Fibroblast of skin of left biceps (primary cell): ENCODE measurements at regions not wholly inside any gene's neighbourhood (a gene's known extent, or its start where the extent isn't known, plus 50 kb on each side); places are given as distances from the start of the nearest gene placed in this dataset.
"Not testable (repeated sequence)": the region's sequence is repeated elsewhere in the genome, so short reads cannot be mapped to it uniquely, and the experiment has no call there.

Experiments
- DNase-seq, 2 experiments: peaks; one replicate each; pipeline ENCODE4 v3.0.0-alpha.2; 2013; ENCODE audit warnings: low read depth in 2 of 2

DNA sequence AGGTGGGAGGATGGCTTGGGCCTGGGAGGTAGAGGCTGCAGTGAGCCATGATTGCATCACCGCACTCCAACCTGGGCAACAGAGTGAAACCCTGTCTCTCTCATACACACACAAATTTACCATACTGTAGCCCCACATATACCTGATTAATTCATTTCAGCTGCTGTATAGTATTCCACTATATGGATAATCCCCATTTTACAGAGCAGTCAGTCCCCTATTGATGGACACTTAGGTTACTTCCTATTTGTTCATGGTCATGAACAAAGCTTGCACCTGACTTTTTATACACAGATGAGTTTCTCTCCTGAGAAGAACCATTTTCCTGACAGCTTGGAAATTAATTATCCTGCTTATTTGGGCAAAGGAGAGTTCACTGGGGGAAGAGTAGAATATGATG, 59.2 kb downstream of the EMX2 start:
- no peak for DNase-seq

DNA sequence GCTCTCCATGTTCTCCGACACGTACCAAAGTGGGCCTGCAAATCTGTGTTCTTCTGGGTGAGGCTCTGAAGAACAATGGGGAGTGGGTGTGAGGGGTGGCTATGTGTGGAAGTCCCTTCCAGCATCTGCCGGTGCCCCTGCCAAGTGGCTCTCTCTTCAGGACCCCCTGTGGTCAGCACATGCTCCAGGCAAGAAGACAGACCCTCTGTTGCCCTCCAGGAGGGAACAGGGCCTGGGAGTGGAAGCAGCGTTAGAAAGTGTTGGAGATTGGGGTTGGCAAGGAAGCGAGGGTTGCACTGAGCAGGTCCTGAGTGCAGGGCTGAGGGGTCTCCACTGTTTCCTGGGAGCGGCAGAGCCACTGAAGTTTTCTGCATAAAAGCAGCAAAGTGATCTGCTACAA, 60.5 kb downstream of the EMX2 start:
- no peak for DNase-seq

DNA sequence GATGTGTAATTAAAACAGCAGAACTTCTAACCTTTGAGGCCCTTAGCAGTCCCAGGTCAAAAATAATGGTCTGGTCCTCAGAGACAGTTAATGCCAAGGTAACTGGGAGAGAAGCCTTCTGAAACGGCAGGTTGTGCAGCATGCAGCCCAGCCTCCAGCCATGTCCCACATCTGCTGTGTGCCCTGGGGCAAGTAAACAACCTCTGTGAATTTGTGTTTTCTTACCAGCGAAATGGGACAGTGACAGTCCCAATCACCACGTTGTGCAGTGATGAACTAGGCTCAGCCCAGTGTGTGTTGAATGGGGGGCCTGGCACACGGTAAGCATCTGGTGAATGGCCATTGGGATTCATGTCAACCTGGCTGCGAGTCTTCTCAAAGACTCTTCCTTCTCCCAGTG, 61.2 kb downstream of the EMX2 start:
- no peak for DNase-seq

DNA sequence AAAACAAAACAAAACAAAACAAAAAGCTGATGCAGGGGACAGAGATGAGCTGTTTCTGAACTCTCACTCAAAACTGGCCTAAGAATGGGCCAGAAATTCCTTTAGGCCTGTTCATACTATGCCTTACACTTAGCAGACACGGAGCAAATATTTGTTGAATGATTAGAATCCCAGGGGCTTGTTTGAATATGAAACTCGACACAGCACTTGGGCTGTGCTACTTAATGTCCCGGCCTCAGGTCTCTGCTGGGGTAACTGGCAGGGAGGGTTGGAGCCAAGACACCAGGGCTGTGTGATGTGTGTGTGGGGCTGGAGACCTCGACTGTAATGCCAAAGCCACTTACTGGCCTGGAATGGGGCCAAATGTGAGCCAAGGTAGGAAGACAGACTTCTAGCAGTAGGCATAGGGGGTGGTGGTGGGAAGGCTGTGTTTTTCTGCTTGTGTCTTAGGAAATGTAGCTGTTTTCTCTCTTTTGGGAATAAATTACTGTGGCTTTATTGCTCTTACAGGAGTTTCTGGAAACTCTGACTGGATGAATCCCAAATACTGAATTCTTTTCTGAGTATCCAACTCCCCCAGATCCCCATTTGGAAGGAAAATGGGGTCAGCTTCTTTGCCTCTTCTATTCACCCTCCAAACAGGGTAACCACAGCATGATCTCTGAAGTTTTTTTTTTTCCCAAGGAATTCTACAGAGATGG, 66.7 kb downstream of the EMX2 start:
- peak; percentile 90 for DNase-seq

DNA sequence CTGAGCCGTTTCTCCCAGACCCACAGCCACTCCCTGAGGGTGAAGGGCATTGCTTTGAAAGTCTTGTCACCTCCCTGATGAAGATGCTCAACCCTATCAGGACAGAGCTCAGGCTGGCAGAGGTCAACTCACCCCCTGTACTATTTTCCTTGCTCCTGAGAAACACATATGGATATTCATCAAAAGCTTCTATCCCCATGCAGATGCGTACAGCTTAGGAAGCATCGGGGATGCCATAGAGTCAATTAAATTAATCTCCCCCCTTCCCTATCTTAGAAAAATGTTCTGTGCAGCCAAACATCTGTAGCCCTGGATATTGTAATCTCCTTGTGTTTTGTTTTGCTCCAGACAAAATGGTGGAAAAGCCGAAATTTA, 67.2 kb downstream of the EMX2 start:
- no peak for DNase-seq

DNA sequence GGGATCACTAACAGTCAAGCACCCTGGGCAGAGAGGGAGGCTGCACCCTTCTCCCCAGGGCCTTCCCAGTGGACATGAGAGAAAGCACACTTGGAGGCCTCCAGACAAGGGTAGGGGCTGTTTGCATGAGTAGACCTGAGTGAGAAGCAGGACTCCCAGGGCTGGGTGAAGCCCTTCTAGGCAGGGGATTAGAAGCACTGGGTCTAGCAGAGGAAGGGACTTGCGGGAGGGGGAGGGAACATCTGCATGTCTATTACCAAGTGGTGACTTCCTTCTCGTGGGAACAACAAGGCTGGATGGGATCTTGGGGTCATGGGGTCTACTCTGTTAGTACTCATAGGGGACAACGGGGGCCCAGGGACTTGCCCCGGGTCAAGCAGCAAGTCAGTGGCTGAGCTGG, 67.8 kb downstream of the EMX2 start:
- no peak for DNase-seq

DNA sequence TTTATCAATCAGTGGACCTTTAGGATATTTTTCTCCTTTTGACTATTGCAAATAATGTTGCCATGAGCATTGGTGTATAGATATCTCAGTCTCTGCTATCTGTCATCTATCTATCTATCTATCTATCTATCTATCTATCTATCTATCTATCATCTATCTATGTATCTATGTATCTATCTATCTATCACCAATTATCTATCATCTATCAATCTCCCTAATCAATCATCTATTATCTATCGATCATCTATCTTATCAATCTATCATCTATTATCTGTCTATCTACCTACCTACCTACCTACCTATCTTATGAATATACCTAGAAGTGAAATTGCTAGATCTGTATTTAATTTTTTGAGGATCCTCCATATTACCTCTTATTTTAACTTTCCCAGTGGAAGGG, 69.6 kb downstream of the EMX2 start:
- DNase-seq: no peak

DNA sequence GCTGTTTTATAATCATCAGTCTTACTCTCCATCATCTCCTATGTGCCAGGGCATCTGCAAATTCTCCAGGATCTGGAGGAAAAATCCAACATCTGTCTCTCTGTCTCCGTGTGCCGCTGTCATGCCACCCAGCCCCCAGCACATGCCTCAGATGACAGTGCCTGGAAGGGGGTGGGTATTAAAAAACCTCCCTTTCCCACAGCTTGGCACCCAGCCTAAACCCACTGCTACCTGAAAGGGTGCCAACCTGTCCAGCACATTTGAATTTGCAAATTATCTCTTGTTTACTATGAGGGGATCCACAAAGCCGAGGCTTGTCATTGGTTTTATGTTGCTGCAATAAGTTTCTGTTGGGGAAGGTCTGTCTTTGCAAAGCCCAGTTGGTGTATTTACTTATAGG, 73.1 kb downstream of the EMX2 start:
- no peak for DNase-seq

DNA sequence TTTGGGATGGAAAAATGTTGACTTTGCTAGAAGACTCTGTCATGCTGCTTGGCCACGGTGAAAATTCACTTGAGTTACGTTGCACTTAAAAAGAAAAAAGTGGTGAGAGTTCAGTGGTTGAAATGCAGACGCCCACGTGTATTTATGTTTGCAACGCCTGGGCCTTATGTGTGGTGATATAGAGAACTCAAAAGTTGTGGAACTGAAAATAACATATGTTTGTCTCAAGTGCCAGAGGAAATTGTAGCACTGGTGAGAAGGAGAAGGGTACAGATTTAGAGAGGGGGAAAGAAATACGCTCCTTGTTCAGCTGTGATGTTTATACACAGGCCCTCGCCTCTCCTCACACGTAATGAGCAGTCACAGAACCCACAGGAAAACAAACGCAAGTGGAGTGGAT, 73.6 kb downstream of the EMX2 start:
- no peak for DNase-seq

DNA sequence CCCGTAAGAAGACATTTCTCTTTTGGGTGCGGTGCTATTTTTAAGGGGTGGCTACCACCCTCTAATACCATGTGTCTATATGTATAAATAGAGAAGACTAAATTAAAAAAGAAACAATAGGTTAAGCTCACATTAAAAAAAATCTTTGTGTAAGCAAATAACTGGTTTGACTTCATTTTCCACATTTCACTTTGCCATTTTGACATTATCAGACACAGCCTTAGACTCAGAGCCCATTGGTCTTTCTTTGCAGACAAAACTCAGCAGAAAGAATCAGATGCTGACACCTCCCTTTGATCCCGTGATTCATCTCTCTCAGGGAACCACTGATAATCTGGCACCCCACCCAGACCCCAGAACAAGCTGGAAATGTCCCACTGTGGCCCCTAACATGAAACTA, 74.5 kb downstream of the EMX2 start:
- no peak for DNase-seq

DNA sequence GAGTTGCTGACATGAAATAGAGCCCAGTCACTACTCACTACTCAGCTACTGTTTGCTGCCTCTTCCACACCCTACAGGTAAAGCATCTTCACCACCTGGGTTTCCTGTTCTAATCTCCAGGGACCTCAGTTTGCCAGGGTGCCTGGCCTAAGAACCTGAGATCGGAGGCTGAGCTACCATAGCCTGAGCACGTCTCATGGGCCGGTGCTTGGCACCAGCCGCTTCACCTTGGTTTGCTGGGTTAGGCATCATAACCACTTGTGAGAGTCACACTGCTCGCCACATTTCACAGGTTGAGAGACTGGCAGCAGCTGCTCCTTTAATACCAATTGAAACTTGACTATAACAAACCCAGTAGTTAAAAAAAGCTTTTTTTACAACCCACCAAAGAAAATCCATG, 75.1 kb downstream of the EMX2 start:
- DNase-seq: no peak

DNA sequence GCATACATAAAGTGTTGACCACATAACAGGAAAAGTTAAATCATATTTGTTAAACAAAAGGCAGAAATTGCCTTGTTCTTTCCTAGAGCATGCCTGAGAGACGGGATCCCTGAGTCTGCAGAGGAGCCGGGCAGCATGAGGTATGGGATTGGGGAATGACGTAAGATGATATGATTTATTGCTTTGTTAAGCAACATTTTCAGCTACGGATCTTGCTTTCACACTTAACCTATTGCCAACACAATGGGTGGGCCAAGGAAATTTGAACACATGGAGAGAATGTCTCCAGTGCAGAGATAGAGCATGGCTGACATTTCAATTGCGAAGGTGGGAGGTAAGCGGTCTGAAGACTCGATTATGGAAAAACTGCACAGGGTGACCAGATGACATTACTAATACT, 76.7 kb downstream of the EMX2 start:
- peak; percentile 64 to 69 for DNase-seq

DNA sequence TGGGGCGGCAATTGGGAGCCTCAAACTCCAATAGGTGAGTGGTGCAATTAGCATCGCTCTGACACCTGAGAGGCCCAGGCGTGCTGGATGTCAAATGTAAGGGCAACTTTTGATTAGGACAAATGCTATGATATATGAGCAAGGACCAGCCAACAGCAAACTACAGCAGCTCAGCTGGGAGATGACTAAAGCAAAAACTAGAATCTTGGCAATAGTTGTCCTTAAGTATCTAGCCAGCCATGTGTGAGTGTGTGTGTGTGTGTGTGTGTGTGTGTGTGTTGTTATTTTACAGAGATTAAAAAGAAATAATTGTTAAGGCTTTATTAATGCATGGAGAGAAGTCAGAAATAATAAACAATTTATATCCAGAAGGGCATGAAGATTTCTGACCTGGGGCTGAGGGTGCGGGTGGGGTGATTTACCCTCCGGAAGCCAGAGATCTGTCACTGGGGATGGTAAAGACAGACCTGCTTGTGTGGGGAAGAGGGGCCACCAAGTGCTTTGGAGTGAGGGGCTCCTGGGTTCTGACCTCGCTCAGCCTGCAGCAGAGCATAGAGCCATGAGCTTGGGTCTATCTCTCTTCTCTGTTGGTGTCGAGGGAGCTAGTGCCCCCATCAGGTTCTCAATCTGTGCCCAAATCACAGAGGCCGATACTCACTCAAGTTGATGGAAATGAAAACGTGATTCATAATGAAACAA, 77.3 kb downstream of the EMX2 start:
- peak in 1 of 2 experiments; percentile 34 for DNase-seq

DNA sequence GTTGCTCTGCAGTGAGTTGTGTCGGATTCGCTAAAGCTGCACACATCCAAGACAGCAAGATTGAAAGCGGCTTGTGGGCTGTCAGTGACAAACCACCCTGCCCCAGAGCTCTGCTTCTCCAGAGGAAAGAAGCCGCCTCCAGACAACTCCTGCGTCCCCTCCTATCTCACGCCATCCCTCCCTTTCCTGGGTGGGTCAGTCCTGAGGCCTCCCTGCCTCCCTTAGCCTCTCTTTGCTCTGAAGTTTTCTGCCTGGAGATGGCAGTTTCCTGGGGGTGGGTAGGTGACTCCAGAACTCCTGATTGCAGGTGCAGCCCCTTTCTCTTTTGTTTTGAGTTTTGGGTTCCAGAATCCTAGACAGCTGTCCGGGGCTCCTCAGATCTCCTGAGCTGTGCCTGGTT, 78.7 kb downstream of the EMX2 start:
- no peak for DNase-seq

DNA sequence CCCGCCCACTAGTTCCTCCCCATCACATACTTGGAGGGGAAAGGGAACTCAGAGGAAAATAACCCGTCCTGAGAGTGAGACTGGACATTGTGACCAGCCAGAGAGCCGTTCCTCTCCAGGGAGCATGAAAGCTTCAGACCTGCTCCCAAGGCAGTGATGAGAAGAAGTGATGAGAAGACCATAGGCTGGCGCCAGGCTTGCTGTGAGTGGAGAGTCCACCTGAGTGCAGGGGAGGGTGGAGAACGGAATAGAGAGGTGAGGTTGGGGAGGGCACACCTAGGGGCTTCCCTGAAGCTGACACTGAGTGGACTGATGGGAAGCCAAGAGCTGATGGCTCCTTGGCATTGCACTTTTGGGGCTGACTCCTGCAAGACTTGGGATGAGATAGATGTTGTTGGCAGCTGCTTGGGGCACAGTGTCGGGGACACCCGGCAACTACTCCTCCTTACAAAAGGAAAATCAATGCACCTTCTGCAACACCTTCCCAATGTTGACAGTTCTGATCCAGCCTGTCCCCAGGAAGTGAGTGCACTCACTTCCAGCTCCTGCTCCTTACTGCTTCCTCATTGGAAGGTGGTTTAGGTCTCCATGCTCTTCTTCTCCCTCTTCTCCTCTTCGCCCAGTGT, 79.4 kb downstream of the EMX2 start:
- no peak for DNase-seq

DNA sequence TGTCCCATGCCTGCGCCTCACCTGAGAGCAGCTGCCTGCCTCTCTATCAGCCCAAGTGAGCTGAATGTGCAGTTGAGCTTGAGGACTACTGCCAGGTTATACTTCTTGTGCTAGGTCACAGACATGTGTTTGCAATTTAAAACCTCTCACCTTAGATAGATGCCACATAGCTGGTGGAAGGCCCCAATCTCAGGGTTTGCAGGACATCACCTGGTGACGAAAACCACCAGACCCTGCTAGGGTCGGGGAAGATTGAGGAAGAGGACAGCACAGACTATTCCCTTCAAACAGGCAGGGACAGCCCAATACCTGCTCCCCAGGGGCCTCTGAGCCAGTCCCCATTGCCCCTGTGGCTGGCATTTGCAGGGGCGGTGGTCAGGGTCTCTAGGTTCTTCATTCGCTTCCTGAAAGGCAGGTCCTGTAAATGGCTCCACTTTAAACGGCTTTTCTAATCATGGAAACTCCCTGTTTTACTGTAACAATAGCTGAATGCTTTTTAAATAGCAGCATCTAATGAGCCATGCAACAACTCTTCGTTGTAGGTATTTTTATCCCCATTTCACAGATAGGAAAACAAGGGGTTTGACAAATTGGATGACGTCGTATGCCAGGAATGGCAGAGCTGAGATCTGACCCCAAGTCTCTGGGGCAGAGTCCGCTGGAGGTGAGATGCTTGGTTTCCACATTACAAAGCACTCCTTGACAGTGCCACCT, 80.1 kb downstream of the EMX2 start:
- DNase-seq: no peak

DNA sequence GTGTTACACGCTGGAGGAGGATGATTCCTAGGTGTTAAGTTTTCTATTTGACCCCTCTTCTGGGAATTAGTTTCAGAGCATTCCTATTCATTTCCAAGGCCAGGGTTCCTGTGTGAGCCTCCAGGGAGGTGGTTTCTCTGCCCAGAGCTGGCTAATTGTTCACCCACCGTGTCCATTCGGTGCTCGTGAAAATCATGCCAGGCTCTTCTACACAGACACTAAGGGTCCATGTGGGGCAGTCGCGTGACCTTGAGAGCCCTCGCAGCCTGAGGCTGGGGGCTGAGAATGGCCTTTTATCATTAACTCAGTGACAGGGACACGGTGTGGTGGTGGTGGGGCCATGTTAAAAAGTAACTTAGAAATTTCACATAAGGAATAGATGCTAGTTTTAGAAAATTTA, 83.7 kb downstream of the EMX2 start:
- DNase-seq: no peak

DNA sequence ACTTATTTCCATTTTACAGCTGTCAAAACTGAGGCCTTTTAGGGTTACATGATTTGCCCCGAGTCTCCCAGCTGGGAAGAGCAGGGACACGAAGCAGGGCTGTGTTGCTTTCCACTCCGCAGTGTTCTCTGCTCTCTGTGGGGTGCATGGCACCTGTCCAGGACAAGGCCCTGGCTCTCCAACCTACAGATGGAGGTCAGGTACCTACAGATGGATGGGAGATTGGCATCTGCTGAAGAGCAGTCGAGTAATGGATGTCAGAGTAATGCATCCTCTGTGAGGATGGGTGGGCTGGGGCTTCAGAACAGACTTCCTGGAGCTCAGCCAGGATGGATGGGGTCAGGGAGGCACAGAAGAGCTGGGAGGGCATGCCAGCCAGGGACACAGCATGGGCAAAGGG, 85.0 kb downstream of the EMX2 start:
- DNase-seq: no peak

DNA sequence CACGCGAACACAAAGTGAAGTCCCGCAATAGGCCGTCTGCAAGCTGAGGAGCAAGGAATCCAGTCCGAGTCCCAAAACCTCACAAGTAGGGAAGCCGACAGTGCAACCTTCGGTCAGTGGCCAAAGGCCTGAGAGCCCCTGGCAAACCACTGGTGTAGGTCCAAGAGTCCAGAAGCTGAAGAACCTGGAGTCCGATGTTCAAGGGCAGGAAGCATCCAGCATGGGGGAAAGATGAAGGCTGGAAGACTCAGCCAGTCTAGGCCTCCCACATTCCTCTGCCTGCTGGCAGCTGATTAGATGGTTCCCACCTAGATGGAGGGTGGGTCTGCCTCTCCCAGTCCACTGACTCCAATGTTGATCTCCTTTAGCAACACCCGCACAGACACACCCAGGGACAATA, 87.2 kb downstream of the EMX2 start:
- not testable (repeated sequence) for DNase-seq

DNA sequence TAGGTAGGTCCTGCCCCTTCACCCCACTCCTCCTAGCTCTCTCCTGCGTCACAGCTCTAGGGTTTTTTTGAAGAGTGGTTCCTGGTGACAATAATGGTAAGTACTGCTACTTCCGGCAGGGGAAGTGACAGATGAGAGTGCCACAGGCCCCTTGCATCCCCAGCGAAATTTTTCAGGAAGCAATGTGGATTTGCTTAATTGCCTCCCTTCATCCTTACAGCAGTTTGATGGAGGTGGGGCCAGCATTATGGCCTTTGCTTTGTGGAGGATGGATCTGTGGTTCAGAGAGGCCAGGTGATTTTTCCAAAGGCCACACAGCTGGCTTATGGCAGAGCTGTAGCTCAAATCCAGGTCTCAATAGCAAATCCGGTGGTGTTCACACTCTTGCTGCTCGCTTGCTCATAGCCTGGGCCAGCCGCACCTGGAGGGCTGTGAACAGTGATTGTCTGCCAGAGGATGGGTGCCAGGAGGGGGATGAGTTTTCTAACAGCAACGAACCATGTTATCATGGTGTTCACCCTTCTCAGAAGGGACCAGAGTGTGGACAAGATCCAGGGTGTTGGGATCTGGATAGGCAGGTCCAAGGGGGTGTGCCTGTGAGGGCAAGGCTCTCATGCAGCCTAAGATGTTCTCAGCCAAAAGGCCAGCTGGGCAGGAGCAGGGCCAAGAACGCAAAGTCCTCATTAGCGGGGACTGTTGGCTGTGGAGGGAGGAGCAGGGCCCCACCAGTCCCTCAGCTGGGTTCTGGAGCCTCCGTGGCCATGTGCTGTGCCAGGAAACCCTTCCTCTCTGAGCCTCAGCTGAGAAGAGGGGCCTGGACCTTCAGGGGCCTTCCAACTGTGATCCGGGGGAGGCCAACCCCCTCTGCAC, 89.0 kb downstream of the EMX2 start:
- no peak for DNase-seq

DNA sequence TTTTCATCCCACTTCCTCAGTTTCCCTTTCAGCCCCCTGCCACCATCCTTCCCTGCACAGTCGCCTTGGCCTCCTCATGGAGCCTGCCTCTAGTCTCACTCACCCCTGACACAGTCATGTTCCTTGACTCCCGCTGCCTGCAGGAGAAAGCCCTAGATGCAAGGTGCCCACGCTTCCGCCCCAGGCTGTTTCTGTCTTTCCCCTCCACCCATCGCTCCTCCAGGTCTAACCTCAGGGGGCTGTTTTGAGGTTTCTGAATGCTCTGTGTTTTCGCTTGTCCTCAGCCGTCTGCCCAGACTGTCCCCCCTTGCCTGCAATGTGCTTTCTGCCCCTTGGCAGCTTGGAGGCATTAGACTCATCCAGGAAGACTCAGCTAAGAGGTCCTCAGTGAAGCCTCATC, 89.9 kb downstream of the EMX2 start:
- DNase-seq: no peak

DNA sequence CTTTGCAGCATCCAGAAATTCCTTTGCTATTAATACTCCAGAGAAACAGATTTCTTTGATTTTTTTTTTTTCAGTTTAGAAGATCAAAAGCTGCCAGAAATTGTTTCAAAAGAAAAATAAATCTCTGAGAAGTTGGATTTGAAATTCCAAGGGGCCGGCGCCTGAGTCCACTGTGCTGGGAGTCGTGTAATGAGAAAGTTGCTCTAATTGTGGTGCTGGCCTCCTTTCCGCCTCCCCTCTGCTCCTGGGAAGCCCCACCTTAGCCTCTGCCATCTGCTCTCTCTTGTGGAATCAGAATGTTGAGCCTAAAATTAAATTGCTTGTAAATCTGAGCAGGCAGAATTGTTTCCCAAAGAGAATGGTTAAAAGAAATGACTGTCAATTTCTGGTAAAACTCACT, 93.3 kb downstream of the EMX2 start:
- no peak for DNase-seq
